GM18505 (cell line): ENCODE measurements at regions not wholly inside any gene's neighbourhood (a gene's known extent, or its start where the extent isn't known, plus 50 kb on each side); places are given as distances from the start of the nearest gene placed in this dataset.

ENCODE experiments used
- ATAC-seq: cut with Tn5 transposase; IDR thresholded peaks from one replicate; pipeline ENCODE4 v1.9.1; 2021; ENCODE audit not compliant: unreplicated experiment
- POLR2A ChIP-seq: IDR thresholded peaks from 4 replicates; pipeline ENCODE4 v1.6.1; 2011; ENCODE audit warnings: borderline replicate concordance; ENCODE audit not compliant: insufficient read depth, insufficient read length; ENCODE audit errors: extremely low read depth

DNA sequence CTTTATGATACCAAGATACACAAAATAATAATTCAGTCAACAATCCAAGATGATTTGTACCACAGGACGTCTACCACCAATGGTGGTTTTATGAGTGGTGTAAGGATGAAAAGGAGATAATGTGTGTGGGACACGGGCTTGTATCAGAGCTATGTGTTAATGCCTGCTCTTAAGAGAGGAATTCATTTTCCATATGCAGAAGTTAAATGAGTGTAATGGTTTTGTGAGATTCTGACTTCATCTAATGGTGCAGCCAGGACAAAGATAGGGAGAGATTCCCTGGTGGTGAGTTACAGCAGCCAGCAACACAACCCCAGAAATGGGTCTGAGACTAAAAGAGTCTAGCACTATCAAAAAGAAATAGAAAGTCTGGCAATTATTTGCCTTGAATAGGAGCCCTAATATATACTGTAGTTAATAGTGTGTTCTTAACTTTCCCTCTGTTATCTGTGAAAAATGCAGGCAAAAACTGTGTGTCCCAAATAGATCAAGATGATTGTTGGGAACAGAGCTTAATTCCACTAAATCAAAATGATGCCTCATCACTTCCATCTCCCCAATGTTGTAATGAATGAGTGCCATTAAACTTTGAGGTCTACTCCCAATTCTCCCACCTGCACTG is 455.0 kb upstream of the TCF4 start:
- no peak for TF ChIP-seq POLR2A

DNA sequence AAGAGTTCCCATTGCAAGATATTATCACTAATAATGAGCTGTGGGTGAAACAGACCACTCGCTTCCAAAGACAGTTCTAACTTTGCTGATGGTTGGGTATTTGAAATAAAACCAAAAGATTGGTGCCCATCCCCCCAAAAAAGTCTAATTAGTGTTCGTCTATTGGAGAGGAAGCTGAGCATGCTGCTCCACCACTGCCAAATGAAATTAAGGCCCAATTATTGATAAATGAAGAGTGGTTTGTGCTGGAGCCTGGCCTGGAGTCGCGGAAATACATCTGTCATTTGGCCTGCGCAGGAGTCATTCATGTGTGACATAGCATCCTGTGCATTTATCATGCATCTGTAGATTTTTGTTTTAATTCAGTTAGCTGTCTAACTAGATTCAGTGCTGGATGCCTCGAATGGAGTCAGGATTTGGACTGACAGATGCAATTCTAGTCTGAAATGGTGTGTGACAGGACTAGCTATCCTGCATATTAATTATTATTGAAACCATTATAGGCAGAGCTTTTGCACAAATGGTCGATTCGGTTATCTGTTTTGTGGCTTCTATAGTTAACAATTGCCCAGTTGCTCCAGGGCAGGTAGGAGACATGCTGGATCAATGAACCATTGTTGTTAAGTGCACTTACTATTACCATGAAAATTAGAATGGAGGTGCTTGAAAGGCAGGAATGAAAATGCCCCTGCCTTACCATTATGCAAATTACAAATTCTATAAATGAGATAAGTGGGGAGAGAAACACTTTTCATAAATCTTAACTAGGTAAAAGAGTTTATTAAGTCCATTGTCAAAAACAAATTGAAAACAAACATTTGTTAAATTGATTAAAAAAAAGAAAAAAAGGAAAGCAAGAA is 450.4 kb upstream of the TCF4 start:
- ATAC-seq: no peak
- TF ChIP-seq POLR2A: no peak

More for the DNA sequence above, 455.0 kb upstream of the TCF4 start:
- ATAC-seq: no peak

DNA sequence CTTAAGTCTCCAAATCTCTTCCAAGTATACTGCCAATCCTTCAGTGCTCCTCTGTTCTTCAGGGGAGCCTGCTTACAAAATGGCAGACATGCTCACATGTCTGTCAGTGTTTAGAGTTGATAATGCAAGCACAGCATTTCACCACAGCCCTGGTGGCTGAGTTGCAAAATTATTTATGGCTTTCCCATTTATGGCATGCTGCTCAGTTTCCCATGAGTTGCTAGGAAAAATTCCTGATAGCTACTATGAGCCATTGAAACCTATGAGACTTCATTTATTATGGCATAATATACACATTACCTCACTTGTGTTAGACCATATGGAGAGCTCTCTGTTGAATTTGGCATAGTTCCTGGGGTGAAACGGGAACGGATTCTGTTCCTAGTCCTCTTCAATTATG is 448.7 kb upstream of the TCF4 start:
- TF ChIP-seq POLR2A: no peak
- ATAC-seq: no peak

DNA sequence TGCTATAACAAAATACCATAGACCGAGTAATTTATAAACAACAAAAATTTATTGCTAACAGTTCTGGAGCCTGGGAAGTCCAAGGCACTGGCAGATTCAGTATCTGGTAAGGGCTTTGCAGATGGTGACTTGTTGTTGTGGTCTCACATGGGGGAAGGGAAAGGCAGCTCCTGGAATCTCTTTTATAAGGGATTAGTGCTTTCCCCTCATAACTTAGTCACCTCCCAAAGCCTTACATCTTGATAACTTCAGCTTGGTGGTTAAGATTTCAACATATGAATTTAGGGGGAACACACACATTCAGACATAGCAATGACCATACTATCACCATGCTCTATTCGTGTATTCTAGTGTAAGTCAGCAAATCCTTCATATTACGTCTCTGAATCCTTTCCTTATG is 447.6 kb upstream of the TCF4 start:
- no peak for ATAC-seq
- TF ChIP-seq POLR2A: no peak

DNA sequence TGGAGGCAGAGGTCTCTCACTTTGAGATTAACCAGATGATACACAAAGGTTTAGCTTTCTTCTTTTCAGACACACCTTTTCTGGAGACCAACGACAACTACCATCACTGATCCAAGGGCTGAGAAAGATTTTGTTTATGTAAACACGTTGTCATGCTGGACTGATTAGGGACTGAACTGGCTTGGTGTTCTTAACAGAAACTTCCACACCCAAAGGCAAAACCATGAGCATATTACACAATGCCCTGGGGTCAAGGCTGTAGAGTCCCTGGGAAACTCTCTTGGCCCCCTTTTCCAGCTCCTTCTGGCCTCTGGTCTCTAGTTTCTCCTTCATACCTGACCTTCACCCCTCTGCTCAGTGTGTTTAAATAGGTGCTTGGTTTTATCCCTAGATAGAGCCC is 447.0 kb upstream of the TCF4 start:
- no peak for ATAC-seq

DNA sequence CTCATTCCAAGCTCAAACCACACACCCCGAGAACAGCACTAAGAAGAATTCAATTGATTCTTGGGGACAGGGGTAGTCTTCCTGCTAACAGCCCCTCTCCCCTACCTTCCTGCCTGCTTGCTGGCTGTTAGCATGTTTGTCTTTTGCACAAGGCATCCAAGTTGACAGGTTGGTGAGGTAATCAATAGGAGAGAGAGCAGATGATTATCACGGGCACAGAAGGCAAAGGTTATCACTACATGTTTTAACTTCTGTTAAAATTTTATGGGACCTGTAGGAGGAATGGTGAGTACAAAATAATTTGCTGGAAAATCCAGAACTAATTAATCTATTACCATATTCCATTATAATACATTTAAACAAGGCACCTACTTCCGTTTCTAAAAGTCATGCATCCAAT is 442.1 kb upstream of the TCF4 start:
- TF ChIP-seq POLR2A: no peak
- no peak for ATAC-seq

More for the DNA sequence above, 447.0 kb upstream of the TCF4 start:
- TF ChIP-seq POLR2A: no peak

DNA sequence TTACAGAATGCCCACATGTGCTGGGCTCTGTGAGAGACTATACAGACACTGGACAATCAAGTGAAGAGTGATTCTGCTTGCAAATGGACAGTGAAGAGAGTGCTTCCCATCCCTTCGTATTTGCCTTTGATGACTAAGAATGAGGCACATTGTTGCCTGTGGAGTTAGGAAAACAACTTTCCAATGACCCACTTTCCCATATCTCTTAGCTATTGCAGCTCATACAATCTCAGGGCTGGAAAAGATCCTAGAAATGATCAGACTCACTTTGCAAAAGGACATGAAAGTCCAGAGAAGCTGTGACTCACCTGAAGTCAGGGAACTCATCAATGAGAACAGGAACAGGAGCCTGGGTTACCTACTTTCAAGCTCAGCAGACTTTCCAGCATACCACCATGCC is 440.5 kb upstream of the TCF4 start:
- no peak for ATAC-seq
- no peak for TF ChIP-seq POLR2A

DNA sequence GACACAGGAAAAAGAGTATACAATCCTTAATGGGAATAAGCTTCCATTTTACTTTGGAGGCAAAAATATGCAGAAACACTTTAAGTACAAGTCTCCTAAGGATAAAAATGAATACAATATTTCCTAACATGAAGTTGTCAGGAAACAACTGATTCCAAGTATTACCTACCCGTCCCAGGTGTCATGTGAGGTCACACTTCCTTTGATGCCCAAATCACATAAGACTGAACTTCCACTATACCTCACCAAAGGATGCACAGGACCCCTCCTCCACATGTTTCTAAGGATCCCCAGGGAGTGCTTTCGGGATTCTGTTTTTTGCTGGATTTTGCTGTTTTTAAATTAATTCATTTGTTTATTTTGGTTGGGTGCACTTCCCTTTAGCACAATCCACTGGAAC is 438.5 kb upstream of the TCF4 start:
- TF ChIP-seq POLR2A: no peak
- no peak for ATAC-seq

DNA sequence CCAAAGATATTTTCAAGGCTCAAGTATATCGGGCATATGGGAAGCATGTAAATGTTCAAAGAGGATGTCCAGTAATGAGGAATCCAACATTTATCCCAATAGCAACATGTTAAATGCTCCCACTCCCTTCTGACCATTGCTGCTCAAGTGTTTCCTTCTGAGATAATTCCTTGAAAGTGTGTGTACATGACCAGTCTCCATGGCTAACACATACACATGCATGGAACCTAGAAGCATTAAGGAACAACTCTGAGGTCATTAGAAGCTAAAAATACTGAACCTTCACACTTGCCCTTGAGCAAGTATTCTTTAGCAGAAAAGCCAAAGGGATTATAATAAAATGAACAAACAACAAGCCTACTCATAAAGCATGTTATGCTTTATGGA is 433.8 kb upstream of the TCF4 start:
- no peak for TF ChIP-seq POLR2A
- ATAC-seq: no peak

DNA sequence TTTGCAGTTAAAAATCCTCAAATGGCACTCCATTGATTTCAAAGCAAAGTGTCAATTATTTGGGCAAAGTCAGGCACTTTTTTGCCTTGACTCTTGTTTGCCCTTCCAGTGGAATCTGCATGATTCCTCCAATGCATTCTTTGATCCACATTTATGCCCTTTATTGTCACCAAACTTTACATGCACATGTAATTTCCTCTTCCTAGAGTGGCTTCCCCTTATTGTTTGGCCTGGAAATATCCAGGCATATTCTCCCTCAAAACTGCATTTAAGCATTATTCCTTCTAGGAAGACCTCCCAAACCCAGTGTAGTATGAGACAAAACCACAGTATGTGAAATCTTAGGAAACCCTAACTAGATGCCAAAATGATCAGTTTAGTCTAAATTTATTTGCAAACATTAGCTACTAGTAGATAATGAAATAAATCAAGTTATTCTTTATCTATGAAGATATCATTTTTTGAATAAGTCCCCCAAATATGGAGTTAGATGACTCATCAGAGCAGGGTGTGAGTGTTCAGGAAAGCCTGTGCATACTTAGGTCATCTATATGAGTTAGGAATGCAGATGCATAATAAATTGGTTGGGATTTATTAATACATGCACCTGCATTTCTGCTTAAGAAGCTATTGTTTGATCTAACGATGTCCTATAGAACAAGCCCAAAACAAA is 433.3 kb upstream of the TCF4 start:
- ATAC-seq: no peak
- no peak for TF ChIP-seq POLR2A

DNA sequence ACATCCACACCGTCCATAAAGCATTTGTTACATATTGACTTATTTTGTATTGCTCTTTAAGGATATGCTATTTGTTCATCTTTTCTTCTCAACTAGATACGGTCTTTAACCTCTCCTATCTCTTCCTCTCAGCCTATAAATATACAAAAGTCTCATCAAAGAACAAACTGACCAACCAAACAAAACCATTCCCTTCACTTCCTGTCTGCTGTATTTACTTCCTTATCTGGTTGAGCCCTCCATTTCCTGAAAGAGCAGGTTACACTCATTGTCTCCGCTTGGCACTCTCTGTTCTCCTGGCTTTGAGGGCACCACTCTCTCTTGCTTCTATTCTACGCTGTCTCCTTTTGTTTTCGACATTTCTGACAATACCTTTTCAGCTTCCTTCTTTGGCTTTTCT is 431.9 kb upstream of the TCF4 start:
- ATAC-seq: no peak

DNA sequence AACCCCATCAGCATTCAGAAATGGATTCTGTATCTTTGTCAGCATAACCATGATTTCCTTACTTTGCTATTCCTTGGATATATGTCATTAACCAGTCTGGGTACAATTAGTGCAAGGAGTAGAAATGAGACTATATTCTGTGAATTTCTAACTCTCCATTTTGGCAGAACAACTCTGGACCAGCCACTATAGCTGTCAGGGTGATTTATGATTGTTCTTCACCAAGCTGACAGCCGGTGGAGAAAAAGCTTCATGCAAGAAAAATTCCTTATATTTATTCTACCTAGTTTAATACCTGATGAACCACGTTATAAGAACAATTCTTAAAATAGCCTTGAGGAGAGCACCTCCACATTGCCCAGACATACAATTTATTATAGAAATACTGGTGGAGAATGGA is 431.2 kb upstream of the TCF4 start:
- no peak for ATAC-seq
- no peak for TF ChIP-seq POLR2A

More for the DNA sequence above, 431.9 kb upstream of the TCF4 start:
- TF ChIP-seq POLR2A: no peak

DNA sequence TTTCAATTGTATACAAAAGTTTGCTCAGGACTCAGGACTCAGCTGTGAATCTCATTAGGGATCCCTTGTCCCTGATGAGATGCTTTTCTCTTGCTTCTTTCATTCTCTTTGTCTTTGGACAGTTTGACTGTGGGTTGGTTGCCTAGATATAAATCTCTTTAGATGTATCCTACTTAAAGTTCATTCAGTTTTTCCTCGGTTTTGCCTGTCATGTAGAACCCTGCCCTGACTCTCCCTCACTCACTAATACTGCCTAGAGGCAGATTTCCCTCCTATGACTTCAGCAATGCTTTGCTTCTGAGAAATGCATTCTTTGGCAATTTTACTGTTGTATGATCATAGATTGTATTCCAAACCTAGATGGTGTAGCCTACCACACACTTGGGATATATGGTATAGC is 421.4 kb upstream of the TCF4 start:
- no peak for ATAC-seq

DNA sequence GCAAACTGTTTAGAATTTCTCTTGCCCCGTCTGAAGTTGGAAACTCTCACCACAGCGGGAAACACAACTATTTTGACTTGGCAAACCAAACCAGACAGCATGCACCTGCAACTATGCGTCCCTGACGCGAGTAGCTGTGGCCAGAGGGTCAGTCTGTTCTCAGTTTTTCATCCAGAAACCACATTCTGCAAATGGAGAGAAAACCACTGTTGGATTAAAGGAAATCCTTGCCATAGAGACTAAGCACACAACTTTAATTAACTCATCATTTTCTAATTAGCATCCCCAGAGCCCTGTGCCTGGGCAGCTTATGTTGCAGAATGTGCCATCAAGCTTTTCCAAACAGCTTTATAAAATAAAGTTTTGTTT is 415.7 kb upstream of the TCF4 start:
- TF ChIP-seq POLR2A: no peak
- no peak for ATAC-seq

More for the DNA sequence above, 421.4 kb upstream of the TCF4 start:
- no peak for TF ChIP-seq POLR2A
